Mucosa of rectum (tissue), 2 donors: ENCODE measurements at regions not wholly inside any gene's neighbourhood (a gene's known extent, or its start where the extent isn't known, plus 50 kb on each side); places are given as distances from the start of the nearest gene placed in this dataset.

Source experiments
- H3K27ac ChIP-seq, 2 donors: one replicate each; pipeline ENCODE4 v1.7.0; 2013; ENCODE audit warnings: inconsistent platforms in 2 of 2, low read depth in 2 of 2, low read length in 2 of 2
- H3K27me3 ChIP-seq, 2 donors: one replicate each; pipeline ENCODE4 v1.7.0; 2013; ENCODE audit warnings: low read length in 2 of 2; ENCODE audit not compliant: control insufficient read depth in 2 of 2, insufficient read depth in 2 of 2
- H3K36me3 ChIP-seq, 2 donors: one replicate each; pipeline ENCODE4 v1.7.0; 2013; ENCODE audit warnings: low read length in 2 of 2; ENCODE audit not compliant: control insufficient read depth in 2 of 2, insufficient read depth in 2 of 2
- H3K4me1 ChIP-seq, 2 donors: one replicate each; pipeline ENCODE4 v1.7.0; 2013; ENCODE audit warnings: low read length in 2 of 2, mild to moderate bottlenecking in 1 of 2; ENCODE audit not compliant: control insufficient read depth in 2 of 2, insufficient read depth in 2 of 2
- H3K4me3 ChIP-seq, 2 donors: one replicate each; pipeline ENCODE4 v1.7.0; 2013; ENCODE audit warnings: low read length in 2 of 2
- H3K9ac ChIP-seq, 2 donors: one replicate each; pipeline ENCODE4 v1.7.0; 2013; ENCODE audit warnings: low read length in 2 of 2, low read depth in 1 of 2, mild to moderate bottlenecking in 1 of 2
- H3K9me3 ChIP-seq, 2 donors: one replicate each; pipeline ENCODE4 v1.7.0; 2013; ENCODE audit warnings: low read length in 2 of 2; ENCODE audit not compliant: control insufficient read depth in 2 of 2
- donor health status: healthy.
- donor health status: Normal muscosa, but diverticular disease.

DNA sequence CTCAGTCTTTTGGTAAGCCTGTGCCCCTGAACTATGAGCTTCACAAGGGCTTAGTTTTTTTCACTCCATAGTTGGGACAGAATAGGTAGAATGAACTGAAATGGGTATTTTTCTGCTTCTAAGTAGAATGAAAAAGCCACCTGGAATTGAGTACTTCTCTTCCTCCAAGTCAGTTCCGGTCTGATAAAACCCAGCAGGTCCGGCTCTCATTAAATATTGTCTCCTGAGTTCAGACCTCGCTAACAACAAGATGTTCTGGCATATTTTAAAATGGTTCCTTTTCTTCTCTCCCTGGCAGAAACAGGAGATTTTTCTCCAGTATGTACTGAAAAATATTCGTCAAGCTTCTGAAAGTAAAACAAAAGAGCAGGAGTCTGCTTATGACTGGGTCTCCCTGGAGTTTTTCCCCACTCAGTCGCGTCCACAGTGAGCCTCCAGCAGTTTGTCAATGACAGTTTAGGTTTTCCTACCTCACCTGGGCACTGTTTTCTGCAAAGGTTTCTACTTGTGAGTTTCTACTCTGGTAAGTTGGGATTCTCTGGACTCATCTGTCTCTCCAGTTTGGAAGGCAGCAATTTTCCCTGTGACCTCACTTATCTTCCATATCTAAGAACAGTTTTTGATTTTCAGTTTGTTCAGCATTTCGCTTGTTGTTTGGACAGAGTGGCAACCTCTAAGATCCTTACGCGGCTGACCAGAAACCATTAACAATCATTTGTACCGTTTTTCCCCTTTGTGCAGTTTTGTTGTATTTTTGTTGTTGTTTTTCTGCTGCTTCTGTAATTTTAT, 868.0 kb downstream of the METTL15 start:
- H3K9ac ChIP-seq, result no peak overlapping the region
- H3K9me3 ChIP-seq, result no peaks in the 10 kb centered on the region
- no peaks in the 10 kb centered on the region for H3K4me1 ChIP-seq
- no peaks in the 10 kb centered on the region for H3K36me3 ChIP-seq
- no peaks in the 10 kb centered on the region for H3K27me3 ChIP-seq
- H3K27ac ChIP-seq, result no peak overlapping the region
- no peak overlapping the region for H3K4me3 ChIP-seq

DNA sequence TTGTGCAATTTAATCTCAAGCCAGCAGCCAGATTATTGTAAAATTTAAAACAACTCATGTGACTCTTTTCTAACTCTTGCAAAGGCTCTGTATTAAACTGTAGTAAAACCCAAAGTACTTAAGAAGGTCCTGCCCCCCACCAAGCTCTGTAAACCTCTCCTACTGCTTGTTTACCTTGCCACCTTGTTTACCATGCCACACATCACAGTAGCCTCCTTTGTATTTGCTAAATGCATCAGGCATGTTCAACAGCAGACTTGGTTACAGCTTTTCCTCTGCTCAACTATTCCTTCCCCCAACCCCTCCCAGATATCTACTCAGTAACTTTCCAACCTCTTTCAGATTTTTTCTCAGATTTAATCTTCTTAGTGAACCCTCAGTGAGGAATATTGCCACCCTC, 861.6 kb downstream of the METTL15 start:
- no peak overlapping the region for H3K4me3 ChIP-seq
- no peaks in the 10 kb centered on the region for H3K4me1 ChIP-seq
- no peaks in the 10 kb centered on the region for H3K27me3 ChIP-seq
- no peak overlapping the region for H3K27ac ChIP-seq
- H3K9ac ChIP-seq, result no peak overlapping the region
- H3K36me3 ChIP-seq, result no peaks in the 10 kb centered on the region
- H3K9me3 ChIP-seq, result no peaks in the 10 kb centered on the region

DNA sequence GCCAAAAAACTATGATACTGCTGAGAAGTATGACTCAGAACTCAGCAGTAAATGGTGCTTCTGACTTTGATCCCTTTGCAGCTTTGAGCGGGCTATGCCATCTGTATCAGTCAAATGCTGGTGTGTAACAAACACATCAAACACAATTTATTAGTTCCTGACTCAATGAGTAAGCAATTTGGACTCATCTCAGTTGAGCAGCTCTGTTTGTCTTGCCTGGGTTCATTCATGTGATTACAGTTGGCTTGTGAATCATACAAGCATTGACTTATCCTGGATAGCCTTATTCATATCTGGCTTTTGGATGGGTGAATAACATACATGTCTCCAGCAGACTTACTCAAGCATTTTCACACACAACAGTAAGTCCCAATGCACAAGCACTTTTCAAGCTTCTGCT, 858.8 kb downstream of the METTL15 start:
- Histone ChIP-seq H3K9ac (no peak overlapping the region), H3K27ac (no peak overlapping the region), H3K4me1 (no peaks in the 10 kb centered on the region), H3K9me3 (no peaks in the 10 kb centered on the region), H3K4me3 (no peak overlapping the region), H3K27me3 (no peaks in the 10 kb centered on the region), H3K36me3 (no peaks in the 10 kb centered on the region)

DNA sequence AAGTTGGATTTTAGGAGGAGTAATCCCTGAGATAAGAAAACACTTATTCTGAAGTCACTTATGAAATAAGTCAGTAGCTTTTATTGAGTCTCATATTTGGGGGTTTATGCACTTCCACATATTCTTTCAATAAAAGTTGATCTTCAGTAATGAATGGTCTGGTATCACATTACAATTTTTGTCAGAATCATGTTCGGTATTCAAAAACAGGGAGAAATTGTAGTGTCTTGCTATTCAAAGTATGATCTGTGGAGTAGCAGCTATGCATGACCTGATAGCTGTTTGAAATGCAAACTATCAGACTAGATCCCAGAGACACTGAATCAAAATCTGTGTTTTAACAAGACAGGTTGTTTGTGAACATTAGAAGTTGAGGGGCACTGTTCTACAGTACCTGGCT, 857.6 kb downstream of the METTL15 start:
- no peaks in the 10 kb centered on the region for H3K36me3 ChIP-seq
- H3K9me3 ChIP-seq, result no peaks in the 10 kb centered on the region
- no peaks in the 10 kb centered on the region for H3K27me3 ChIP-seq
- no peak overlapping the region for H3K9ac ChIP-seq
- H3K4me1 ChIP-seq, result no peaks in the 10 kb centered on the region
- H3K27ac ChIP-seq, result no peak overlapping the region
- H3K4me3 ChIP-seq, result no peak overlapping the region

DNA sequence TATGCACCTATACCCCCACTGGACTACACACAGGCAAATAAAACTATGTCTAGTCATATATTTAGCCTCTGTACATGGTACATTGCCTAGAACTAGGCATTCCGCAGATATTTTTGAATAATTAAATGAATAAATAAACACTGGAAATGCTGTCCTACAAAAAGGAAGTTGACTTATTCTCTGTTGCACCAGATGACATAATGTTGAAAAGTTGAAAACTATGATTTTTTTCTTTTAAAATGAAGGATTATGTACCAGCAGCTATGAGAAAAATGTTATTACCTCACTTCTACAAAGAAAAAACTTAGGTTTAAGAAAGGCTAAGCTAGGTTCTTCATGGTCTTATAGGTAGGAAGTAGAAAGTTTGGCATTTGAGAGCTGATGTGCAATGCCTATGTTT, 856.6 kb downstream of the METTL15 start:
- H3K9ac ChIP-seq, result no peak overlapping the region

GRCh38 chr11:28963187-28963586, 855.0 kb downstream of the METTL15 start:
- Histone ChIP-seq H3K4me1 (no peaks in the 10 kb centered on the region), H3K9ac (no peak overlapping the region), H3K4me3 (no peak overlapping the region), H3K27me3 (no peaks in the 10 kb centered on the region), H3K27ac (no peak overlapping the region), H3K9me3 (no peaks in the 10 kb centered on the region), H3K36me3 (no peaks in the 10 kb centered on the region)

More for the DNA sequence above, 856.6 kb downstream of the METTL15 start:
- Histone ChIP-seq H3K27ac (no peak overlapping the region), H3K36me3 (no peaks in the 10 kb centered on the region), H3K27me3 (no peaks in the 10 kb centered on the region), H3K4me1 (no peaks in the 10 kb centered on the region), H3K9me3 (no peaks in the 10 kb centered on the region), H3K4me3 (no peak overlapping the region)

GRCh38 chr11:28962502-28962901, 854.3 kb downstream of the METTL15 start:
- no peak overlapping the region for H3K4me3 ChIP-seq
- H3K27ac ChIP-seq, result no peak overlapping the region
- no peaks in the 10 kb centered on the region for H3K36me3 ChIP-seq
- no peak overlapping the region for H3K9ac ChIP-seq
- H3K4me1 ChIP-seq, result no peaks in the 10 kb centered on the region
- no peaks in the 10 kb centered on the region for H3K9me3 ChIP-seq
- H3K27me3 ChIP-seq, result no peaks in the 10 kb centered on the region

GRCh38 chr11:28961726-28962125, 853.5 kb downstream of the METTL15 start:
- Histone ChIP-seq H3K4me3 (no peak overlapping the region), H3K9ac (no peak overlapping the region)

DNA sequence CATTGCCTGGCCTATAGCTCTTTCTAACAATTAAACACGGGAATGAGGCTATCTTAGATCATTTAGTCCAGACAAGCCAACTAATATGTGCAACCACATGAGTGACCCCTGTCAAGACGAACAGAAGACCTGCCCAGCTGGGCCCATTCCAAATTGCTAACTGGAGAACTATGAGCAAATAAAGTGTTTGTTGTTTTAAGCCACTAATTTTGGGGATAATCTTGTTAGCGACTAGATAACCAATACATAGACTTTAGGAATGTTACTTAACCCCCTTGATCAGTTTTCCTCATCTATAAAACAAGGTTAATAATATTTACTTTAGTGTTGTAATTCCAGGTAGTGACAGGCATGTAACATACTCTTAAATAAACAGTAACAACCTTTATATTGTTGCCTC, 848.3 kb downstream of the METTL15 start:
- Histone ChIP-seq H3K36me3 (no peaks in the 10 kb centered on the region), H3K9ac (no peak overlapping the region), H3K27ac (no peak overlapping the region), H3K4me1 (no peaks in the 10 kb centered on the region), H3K27me3 (no peaks in the 10 kb centered on the region), H3K4me3 (no peak overlapping the region), H3K9me3 (no peaks in the 10 kb centered on the region)

More at GRCh38 chr11:28961726-28962125, 853.5 kb downstream of the METTL15 start:
- no peaks in the 10 kb centered on the region for H3K36me3 ChIP-seq
- H3K9me3 ChIP-seq, result no peaks in the 10 kb centered on the region
- no peaks in the 10 kb centered on the region for H3K27me3 ChIP-seq
- H3K4me1 ChIP-seq, result no peaks in the 10 kb centered on the region
- no peak overlapping the region for H3K27ac ChIP-seq

- H3K27me3 ChIP-seq, result no peaks in the 10 kb centered on the region
- no peak overlapping the region for H3K9ac ChIP-seq
- no peaks in the 10 kb centered on the region for H3K4me1 ChIP-seq
- H3K9me3 ChIP-seq, result no peaks in the 10 kb centered on the region
- H3K27ac ChIP-seq, result no peak overlapping the region
- H3K36me3 ChIP-seq, result no peaks in the 10 kb centered on the region
- no peak overlapping the region for H3K4me3 ChIP-seq
Measured at GRCh38 chr11:28951191-28951590, 843.0 kb downstream of the METTL15 start.
